H1 (cell line): ENCODE measurements at regions not wholly inside any gene's neighbourhood (a gene's known extent, or its start where the extent isn't known, plus 50 kb on each side); places are given as distances from the start of the nearest gene placed in this dataset.

Experiments
- ASH2L ChIP-seq: fragments of 200-600, 300-600 bp; sonication (generic); IDR thresholded peaks from one replicate; pipeline ENCODE4 v1.7.1; 2017; ENCODE audit warnings: low read length
- CREB1 ChIP-seq: IDR thresholded peaks from 2 replicates; pipeline ENCODE4 v1.6.1; 2012; ENCODE audit warnings: inconsistent platforms
- E2F6 ChIP-seq: IDR thresholded peaks from 2 replicates; pipeline ENCODE4 v1.6.1; 2012; ENCODE audit warnings: inconsistent platforms
- HDAC6 ChIP-seq: IDR thresholded peaks from one replicate; pipeline ENCODE4 v1.7.1; 2012; ENCODE audit warnings: low read depth, mild to moderate bottlenecking, inconsistent platforms, low read length, moderate library complexity
- RBBP5 ChIP-seq: IDR thresholded peaks from 2 replicates; pipeline ENCODE4 v1.7.1; 2012; ENCODE audit warnings: low read depth, mild to moderate bottlenecking, inconsistent platforms, low read length, moderate library complexity, borderline replicate concordance
- RNF2 ChIP-seq: fragments of 200-900, 300-1000 bp; sonication (generic); IDR thresholded peaks from 2 replicates; pipeline ENCODE4 v1.7.1; 2016; ENCODE audit warnings: borderline replicate concordance, low read depth, mild to moderate bottlenecking, antibody characterized with exemption, low read length; ENCODE audit not compliant: poor library complexity, severe bottlenecking; ENCODE audit errors: missing control alignments
- SUZ12 ChIP-seq: fragments of 200-600 bp; sonication (generic); IDR thresholded peaks from 2 replicates; pipeline ENCODE4 v1.6.1; 2012; ENCODE audit warnings: mild to moderate bottlenecking, inconsistent platforms, low read length, moderate library complexity, mixed read lengths
- ZNF274 ChIP-seq: IDR thresholded peaks from 2 replicates; pipeline ENCODE4 v1.7.0; 2012; ENCODE audit warnings: low read length, borderline replicate concordance; ENCODE audit errors: extremely low read depth

- TF ChIP-seq HDAC6 (no peak), RBBP5 (no peak), RNF2 (no peak), SUZ12 (no peak), ASH2L (no peak), CREB1 (no peak), ZNF274 (no peak), E2F6 (no peak)
- TF ChIP-seq, all 59 proteins: peak for 0
Measured at GRCh38 chr4:116391020-116391419, 694.4 kb downstream of the TRAM1L1 start (continued).
